ENCODE measurements at regions not wholly inside any gene's neighbourhood (a gene's known extent, or its start where the extent isn't known, plus 50 kb on each side); places are given as distances from the start of the nearest gene placed in this dataset.

- no peak overlapping the region for H2AFZ ChIP-seq (ENCODE audit: control insufficient read depth, low read depth, low read length)
- no peaks in the 10 kb centered on the region for H3K9me3 ChIP-seq (replicated peaks; ENCODE audit: control insufficient read depth, insufficient read depth, low read length)
- TF ChIP-seq BCLAF1 (IDR thresholded peaks at IDR 0.05) (no peak), TCF3 (IDR thresholded peaks at IDR 0.05; ENCODE audit: borderline replicate concordance, insufficient read depth, low read depth, low read length) (no peak), SPI1 (IDR thresholded peaks at IDR 0.05; ENCODE audit: borderline replicate concordance, insufficient read depth, low read depth, low read length) (no peak), CHD4 (IDR thresholded peaks at IDR 0.05) (no peak), MAX (IDR thresholded peaks at IDR 0.05; ENCODE audit: low read depth, low read length) (no peak), GATAD2B (conservative IDR thresholded peaks at IDR 0.05; ENCODE audit: low read depth) (no peak)
- BruUV-seq (replicated peaks): no TSS peak
- 25% methylated on average over 3 of the region's 3 CpGs for WGBS (ENCODE audit: insufficient coverage, insufficient replicate concordance, low lambda C conversion rate, missing lambda C conversion rate)
- H3K27me3 ChIP-seq (replicated peaks in 1 of 2; ENCODE audit: control insufficient read depth in 2 of 2, insufficient read depth in 2 of 2, low read length in 1 of 2): no peaks in the 10 kb centered on the region
- H3K4me3 ChIP-seq: no peak overlapping the region
- H3K79me2 ChIP-seq (ENCODE audit: control insufficient read depth, insufficient read depth, low read length): no peaks in the 10 kb centered on the region
- no peaks in the 10 kb centered on the region for H4K20me1 ChIP-seq (ENCODE audit: control insufficient read depth, insufficient read depth)
- SMC1A ChIA-PET (ENCODE audit: uncharacterized antibody, unreplicated experiment): no interaction called here
- ATAC-seq: no peak
- FAIRE-seq: no peak
- no peaks in the 10 kb centered on the region for H3K36me3 ChIP-seq (ENCODE audit: control insufficient read depth in 2 of 2, insufficient read depth in 2 of 2, low read length in 1 of 2)
- DNase-seq (ENCODE audit: low read depth, low spot score): no peak
- intact Hi-C loops (cut with micrococcal nuclease; ENCODE audit: unreplicated experiment): no loop called here
- no peak overlapping the region for H3K27ac ChIP-seq (ENCODE audit: control insufficient read depth, insufficient read depth)
- in situ Hi-C loops (cut with MboI): no loop called here
- no peak overlapping the region for H3K9ac ChIP-seq (ENCODE audit: control insufficient read depth, insufficient read depth, low read length)
- CTCF ChIA-PET: interaction anchor here (0.6 kb wide), 1 partner anchor 464 kb away, joined by 3 read pairs; no protein-coding TSS in a partner anchor
- POLR2A ChIA-PET: no interaction called here
- H3K4me1 ChIP-seq (ENCODE audit: control insufficient read depth, insufficient read depth, low read length): no peaks in the 10 kb centered on the region
- no peak overlapping the region for H3K4me2 ChIP-seq (ENCODE audit: control insufficient read depth, insufficient read depth)
- RAD21 ChIA-PET (ENCODE audit: unreplicated experiment): no interaction called here
Measured at GRCh38 chr20:17137692-17138091, 89.1 kb upstream of the PCSK2 start.
